Femur (tissue), 1 donor: ENCODE measurements at regions not wholly inside any gene's neighbourhood (a gene's known extent, or its start where the extent isn't known, plus 50 kb on each side); places are given as distances from the start of the nearest gene placed in this dataset.
"Not testable (repeated sequence)": the region's sequence is repeated elsewhere in the genome, so short reads cannot be mapped to it uniquely, and the experiment has no call there.

Source experiments
- DNase-seq: peaks from one replicate; pipeline ENCODE4 v3.0.0-alpha.2; 2017

DNA sequence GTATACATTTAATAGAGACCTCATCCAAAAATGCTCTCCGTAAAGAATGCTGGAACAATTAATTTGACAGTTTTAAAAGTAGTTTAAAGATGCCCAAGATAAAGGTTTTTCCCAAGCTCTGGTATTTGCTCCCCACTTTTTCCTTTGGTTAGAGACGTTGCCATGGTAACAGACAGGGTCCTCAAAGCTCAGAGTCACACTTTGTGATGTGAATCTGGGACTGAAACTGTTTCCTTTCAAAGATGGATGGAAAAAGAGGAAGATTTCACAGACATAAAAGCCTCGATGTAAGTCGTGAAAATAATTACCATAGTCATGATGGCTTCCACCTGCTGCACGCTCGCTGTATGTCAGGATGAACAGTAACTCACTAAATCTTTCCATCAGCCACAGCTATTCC, 229.5 kb downstream of the MSX2 start:
- no peak for DNase-seq

DNA sequence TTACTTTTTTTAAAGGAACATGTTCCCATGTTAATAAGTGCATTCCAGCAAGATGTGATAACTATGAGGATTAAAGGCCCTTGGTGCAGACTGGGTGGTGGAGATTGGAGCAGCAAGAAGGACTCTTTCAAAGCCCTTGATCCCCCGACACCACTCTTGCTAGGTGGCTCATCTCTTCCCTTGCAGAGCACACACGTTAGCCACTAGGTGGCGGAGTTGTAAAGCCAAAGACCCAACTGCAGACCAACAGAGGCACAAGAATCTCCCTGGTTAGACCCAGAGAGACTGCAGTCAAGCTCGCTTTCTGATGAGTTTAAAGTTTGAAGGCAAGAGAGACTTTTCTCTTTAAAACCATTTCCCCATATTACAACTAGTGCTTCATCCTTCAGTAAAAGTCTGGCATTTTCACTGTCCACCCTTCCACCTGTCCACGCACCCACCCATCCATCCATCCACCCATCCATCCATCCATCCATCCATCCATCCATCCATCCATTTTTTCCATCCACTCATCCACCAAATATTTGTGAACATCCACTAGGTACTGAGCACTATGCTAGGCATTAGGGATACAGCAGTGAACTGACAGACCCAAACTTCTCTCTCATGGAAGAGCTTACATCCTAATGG, 226.9 kb downstream of the MSX2 start:
- DNase-seq, result peak; percentile 71

- DNase-seq, result no peak
Observed at GRCh38 chr5:174947548-174947947, 223.2 kb downstream of the MSX2 start.

- DNase-seq, result no peak
Observed at GRCh38 chr5:174945853-174946252, 221.5 kb downstream of the MSX2 start.

GRCh38 chr5:174943785-174944184, 219.4 kb downstream of the MSX2 start:
- DNase-seq, result no peak

DNA sequence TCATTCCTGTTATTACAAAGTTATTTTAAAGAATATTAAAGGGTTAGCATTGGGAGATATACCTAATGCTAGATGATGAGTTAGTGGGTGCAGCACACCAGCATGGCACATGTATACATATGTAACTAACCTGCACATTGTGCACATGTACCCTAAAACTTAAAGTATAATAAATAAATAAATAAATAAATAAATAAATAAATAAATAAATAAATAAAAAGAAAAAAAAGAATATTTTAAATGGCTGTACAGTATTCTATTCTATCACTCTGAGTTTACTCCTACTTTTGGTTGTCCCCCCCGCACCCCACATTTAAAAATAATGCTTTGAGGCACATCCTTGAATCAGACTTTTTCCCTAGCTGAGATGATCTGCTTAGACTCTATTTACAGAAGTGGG, 218.6 kb downstream of the MSX2 start:
- not testable (repeated sequence) for DNase-seq

DNA sequence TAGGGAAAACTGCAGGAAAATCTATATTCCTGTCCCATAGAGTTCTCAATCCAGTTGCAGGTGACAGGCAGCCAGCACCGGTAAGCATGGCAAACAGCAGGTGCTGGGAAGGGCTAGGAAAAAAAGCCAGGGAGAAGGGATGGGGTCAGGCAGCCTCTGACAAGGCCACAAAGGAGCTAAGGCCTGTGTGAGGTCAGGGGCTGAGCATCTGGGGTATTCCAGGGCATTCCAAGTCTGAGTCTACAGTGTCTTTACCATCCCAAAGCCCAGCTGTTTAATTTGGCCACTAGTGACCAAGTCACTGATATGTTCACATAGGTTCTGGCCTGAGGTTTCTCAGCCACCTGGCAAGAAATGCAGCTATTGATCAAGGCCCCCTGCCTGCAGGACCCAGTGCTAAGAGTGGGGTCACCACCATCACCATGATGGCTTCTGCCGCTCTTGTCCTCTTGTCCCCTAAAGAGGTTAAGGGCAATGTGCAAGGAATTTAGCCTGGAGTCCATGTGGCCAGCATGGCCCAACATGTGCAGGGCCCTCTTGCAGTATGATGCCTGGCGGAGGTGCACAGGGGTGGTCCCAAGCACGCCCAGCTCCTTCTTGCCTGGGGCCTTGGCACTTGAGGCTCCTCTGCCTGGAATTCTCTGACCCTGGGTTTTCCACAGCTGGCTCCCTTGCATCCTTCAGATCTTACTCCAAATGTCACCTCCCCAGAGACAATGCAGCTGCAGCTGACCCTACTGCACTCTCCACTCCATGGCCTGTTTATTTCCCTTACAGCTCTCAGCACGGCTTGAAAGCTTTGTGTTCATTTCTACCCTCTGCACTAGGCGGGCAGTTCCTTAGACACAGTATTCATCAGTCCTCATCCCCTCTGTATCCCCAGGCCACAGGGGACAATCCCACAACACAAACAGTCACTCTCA, 213.1 kb downstream of the MSX2 start:
- DNase-seq, result no peak

GRCh38 chr5:174935854-174936474, 211.6 kb downstream of the MSX2 start:
- peak; percentile 67 for DNase-seq

DNA sequence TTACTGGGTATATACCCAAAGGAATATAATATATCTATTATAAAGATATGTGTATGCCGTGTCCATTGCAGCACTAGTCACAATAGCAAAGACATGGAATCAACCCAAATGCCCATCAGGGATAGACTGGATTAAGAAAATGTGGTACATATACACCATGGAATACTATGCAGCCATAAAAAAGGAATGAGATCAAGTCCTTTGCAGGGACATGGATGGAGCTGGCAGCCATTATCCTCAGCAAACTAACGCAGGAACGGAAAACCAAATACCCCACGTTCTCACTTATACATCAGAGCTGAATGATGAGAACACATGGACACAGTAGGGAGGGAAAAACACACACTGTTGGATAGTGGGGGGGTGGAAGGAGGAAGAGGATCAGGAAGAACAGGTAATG, 206.7 kb downstream of the MSX2 start:
- not testable (repeated sequence) for DNase-seq

GRCh38 chr5:174925586-174925985, 201.2 kb downstream of the MSX2 start:
- DNase-seq, result no peak

- no peak for DNase-seq
Observed at GRCh38 chr5:174922955-174923354, 198.6 kb downstream of the MSX2 start.

DNA sequence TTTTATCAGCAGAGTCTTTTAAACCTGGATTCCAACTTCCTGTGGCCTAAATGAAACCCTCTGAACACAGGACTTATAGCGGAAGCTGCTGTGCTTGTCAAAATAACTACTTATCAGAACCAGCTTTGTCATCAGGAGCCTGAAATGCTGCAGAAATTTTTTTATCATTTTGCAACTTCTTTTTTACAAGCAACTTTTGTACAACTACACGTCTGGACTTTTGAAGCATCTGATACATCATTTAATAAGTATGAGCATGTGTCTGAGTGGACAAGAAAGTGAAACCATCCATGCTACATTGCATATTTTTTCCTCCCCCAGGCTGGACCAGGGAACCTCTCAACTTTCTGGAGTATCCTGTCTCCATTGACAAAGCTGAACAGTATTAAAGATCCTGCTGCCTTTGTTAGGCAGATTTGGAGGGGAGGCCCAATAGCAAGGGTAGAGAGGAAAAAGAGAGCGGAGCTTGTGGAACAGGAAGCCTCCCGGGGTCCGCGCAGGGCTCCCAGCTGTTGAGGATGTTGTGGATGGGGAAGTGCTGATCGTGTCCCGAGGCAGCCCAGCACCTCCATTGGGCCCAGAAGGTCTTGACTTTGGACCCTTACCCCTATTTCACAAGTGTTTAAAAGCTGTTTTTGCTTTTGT, 196.6 kb downstream of the MSX2 start:
- no peak for DNase-seq

DNA sequence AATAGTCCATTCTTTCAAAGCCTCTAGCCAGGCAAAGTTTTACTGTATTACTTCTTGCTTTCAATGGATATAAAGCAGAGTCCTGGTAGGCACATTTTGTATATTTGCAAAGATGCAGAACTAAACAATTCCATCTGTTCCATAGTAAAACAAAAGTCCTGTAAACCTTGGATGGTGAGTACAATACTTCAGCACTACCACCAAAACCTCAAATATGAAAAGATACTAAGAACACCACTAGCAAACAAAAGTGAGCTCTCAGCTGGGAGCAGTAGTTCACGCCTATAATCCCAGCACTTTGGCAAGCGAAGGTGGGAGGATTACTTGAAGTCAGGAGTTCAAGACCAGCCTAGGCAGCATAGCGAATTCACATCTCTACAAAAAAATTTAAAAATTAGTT, 195.0 kb downstream of the MSX2 start:
- no peak for DNase-seq

DNA sequence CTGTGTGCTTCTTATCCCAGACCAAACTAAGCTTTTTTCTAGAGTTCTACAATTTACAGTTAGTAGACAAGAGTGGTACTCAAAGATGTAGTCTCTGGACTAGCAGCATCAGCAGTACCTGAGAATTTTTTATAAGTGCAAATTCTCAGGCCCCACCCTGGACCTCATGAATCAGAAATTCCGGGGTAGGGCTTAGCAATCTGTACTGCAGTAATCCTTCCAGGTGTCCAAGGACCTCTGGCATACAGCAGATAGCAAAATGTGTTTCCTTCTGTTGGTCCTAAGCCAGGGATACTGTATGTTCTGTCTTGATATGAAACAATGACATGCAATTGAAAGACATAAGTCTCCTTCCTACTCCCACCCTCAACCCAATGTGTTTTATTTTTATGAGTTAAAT, 194.3 kb downstream of the MSX2 start:
- no peak for DNase-seq

- no peak for DNase-seq
Observed at GRCh38 chr5:174917976-174918554, 193.7 kb downstream of the MSX2 start.

GRCh38 chr5:174917435-174917834, 193.1 kb downstream of the MSX2 start:
- DNase-seq, result not testable (repeated sequence)

DNA sequence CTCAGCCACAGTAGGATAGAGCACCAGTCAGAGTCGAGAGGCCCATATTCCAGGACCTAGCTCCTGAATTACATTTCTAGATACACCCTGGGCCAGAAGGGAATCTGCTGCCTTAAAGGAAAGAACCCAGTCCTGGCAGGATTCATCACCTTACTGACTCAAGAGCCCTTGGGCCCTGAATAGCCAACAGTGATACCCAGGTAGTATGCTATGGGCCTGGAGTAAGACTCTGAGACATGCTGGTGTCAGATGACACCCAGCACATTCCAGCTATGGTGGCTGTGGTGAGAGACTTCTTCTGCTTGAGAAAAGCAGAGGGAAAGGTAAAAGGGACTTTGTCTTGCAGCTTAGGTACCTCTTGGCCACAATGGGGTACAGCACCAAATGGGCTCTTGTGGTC, 192.5 kb downstream of the MSX2 start:
- DNase-seq, result not testable (repeated sequence)

DNA sequence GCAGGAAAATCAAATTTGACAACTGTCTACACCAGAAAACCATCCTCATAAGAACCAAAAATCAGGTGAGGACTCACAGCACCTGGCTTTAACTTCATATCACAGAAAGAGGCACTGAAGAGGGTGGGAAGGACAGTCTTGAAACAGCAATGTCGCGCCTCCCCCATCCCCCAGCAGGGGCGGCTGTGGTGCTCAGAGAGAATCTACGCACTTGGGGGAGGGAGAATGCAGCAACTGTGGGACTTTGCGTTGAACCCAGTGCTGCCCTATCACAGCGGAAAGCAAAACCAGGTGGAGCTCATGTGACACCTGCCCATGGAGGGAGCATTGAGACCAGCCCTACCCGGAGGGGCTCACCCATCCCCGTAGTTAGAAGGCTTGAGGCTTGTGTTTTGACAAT, 191.8 kb downstream of the MSX2 start:
- DNase-seq, result no peak

DNA sequence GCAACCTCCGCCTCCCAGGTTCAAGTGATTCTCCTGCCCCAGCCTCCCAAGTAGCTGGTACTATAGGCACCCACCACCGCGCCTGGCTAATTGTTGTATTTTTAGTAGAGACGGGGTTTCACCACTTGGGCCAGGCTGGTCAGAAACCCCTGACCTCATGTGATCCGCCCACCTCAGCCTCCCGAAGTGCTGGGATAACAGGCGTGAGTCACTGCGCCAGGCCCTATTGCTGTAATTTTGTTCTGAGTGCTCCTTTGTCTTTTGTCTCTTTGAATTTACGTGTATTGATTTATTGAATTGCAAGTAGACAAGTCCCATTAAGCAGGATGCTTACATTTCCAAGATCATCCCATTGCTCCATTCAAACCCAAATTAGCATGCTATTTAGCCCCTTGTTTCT, 186.7 kb downstream of the MSX2 start:
- no peak for DNase-seq

DNA sequence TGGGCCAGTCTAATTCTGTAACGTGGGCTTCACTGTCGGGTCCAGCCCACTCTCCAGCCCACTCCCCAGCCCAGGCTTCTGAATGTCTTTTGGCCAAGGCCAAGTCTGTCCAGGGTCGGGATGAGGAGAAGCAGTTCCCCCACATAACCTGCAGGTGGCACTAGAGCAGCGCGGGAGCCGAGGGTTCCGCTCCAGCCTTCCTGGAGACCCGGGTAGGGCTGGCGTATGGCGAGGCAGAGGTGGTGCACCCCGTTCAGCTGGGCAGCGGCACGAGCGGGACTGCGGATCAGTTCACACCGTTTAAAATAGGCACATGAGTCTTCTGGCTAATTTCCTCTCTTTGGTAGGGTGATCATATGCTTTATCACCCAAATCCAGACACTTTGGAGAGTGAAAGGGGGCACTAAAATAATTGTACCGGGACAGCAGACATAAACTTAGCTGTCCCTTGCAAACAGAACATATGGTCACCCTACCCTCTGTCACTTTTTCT, 185.9 kb downstream of the MSX2 start:
- peak; percentile 77 for DNase-seq

- no peak for DNase-seq
Observed at GRCh38 chr5:174903172-174903732, 178.9 kb downstream of the MSX2 start.

GRCh38 chr5:174901336-174901735, 177.0 kb downstream of the MSX2 start:
- DNase-seq, result no peak
